ENCODE measurements at regions not wholly inside any gene's neighbourhood (a gene's known extent, or its start where the extent isn't known, plus 50 kb on each side); places are given as distances from the start of the nearest gene placed in this dataset.

DNA sequence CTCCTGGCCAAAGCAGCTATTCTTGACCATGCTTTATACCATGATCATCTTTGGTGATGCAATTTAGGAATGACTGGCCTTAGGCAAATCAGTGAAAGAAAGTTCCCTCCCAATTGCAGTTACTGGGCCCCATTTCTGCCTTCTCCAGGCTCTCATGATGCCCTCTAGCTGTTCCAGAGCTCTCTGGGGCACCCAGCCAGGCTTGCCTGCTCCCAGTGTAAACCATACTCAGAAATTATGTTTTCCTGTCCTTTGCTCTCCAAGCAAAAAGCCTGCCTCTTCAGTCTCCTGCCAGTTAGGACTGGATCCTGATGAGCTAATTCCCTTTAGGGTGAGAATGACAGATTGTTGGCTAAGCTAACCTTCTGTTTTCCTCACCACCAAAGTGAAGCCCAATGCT lies 85.3 kb upstream of the RBPJ start:
- Histone ChIP-seq H3K27ac (peak overlapping the region in 1 of 2 donors; percentile 1), H3K27me3 (no peaks in the 10 kb centered on the region), H3K36me3 (no peaks in the 10 kb centered on the region), H3K9me3 (no peaks in the 10 kb centered on the region), H3K4me3 (no peak overlapping the region), H3K4me1 (peaks cover 3 to 5% of the 10 kb centered on the region in 2 donors)
- ATAC-seq (peak; percentile 63), DNase-seq (peak in 3 of 4 donors; percentile 54 to 85 (median 64))
- TF ChIP-seq, protein P1, sequence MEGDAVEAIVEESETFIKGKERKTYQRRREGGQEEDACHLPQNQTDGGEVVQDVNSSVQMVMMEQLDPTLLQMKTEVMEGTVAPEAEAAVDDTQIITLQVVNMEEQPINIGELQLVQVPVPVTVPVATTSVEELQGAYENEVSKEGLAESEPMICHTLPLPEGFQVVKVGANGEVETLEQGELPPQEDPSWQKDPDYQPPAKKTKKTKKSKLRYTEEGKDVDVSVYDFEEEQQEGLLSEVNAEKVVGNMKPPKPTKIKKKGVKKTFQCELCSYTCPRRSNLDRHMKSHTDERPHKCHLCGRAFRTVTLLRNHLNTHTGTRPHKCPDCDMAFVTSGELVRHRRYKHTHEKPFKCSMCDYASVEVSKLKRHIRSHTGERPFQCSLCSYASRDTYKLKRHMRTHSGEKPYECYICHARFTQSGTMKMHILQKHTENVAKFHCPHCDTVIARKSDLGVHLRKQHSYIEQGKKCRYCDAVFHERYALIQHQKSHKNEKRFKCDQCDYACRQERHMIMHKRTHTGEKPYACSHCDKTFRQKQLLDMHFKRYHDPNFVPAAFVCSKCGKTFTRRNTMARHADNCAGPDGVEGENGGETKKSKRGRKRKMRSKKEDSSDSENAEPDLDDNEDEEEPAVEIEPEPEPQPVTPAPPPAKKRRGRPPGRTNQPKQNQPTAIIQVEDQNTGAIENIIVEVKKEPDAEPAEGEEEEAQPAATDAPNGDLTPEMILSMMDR (IDR thresholded peaks at IDR 0.05): no peak
- intact Hi-C loops (cut with DNase I): no loop called here

GRCh38 chr4:26237916-26238315 lies 82.9 kb upstream of the RBPJ start:
- Histone ChIP-seq H3K9me3 (no peaks in the 10 kb centered on the region), H3K36me3 (no peaks in the 10 kb centered on the region), H3K4me1 (peaks cover 3 to 5% of the 10 kb centered on the region in 2 donors), H3K27ac (no peak overlapping the region), H3K4me3 (no peak overlapping the region), H3K27me3 (no peaks in the 10 kb centered on the region)
- intact Hi-C loops (cut with DNase I): no loop called here
- no peak for ATAC-seq
- TF ChIP-seq, protein P1 (IDR thresholded peaks at IDR 0.05): no peak
- no peak for DNase-seq

DNA sequence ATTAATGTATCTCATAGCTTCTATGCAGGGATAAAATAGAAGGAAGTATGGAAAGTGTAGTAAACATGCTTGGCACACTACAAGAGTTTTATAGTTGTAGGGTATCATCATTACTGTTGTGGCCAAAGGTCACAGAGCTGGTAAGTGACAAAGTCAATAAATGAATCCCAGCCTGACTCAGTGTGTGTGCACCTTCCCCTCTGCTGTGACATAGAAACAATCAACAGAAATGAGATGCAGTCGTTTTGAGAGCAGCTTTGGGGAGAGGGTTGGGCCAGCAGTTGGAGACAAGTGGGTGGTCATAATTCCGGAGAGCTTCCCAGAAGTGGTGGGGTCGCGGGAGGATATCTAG lies 82.4 kb upstream of the RBPJ start:
- intact Hi-C loops (cut with DNase I): no loop called here
- TF ChIP-seq, protein P1 (IDR thresholded peaks at IDR 0.05): no peak
- ATAC-seq (no peak), DNase-seq (no peak)
- Histone ChIP-seq H3K4me1 (peaks cover 3 to 5% of the 10 kb centered on the region in 2 donors), H3K27ac (peak overlapping the region in 1 of 2 donors; percentile 21), H3K27me3 (no peaks in the 10 kb centered on the region), H3K4me3 (no peak overlapping the region), H3K9me3 (no peaks in the 10 kb centered on the region), H3K36me3 (no peaks in the 10 kb centered on the region)

- no peak overlapping the region for H3K4me3 ChIP-seq
- H3K27ac ChIP-seq: peak overlapping the region; percentile 21 to 48
- intact Hi-C loops (cut with DNase I): no loop called here
- DNase-seq (no peak), ATAC-seq (peak; percentile 49)
- TF ChIP-seq, protein P1 (IDR thresholded peaks at IDR 0.05): no peak
- H3K9me3 ChIP-seq: no peaks in the 10 kb centered on the region
- H3K36me3 ChIP-seq: no peaks in the 10 kb centered on the region
- H3K4me1 ChIP-seq: peaks cover 3 to 5% of the 10 kb centered on the region in 2 donors
- H3K27me3 ChIP-seq: no peaks in the 10 kb centered on the region
Observed at GRCh38 chr4:26238778-26239679, 81.8 kb upstream of the RBPJ start.

GRCh38 chr4:26239801-26240200 lies 81.0 kb upstream of the RBPJ start:
- DNase-seq (no peak), ATAC-seq (no peak)
- H3K9me3 ChIP-seq: no peaks in the 10 kb centered on the region
- H3K27me3 ChIP-seq: no peaks in the 10 kb centered on the region
- H3K4me1 ChIP-seq: peaks cover 3 to 5% of the 10 kb centered on the region in 2 donors
- TF ChIP-seq, protein P1 (IDR thresholded peaks at IDR 0.05): no peak
- H3K4me3 ChIP-seq: no peak overlapping the region
- H3K27ac ChIP-seq: peak overlapping the region in 1 of 2 donors; percentile 48
- intact Hi-C loops (cut with DNase I): no loop called here
- H3K36me3 ChIP-seq: no peaks in the 10 kb centered on the region

Data from left lung (tissue), 4 donors.